ENCODE measurements at regions not wholly inside any gene's neighbourhood (a gene's known extent, or its start where the extent isn't known, plus 50 kb on each side); places are given as distances from the start of the nearest gene placed in this dataset.

- TF ChIP-seq CTCF (conservative IDR thresholded peaks at IDR 0.05; ENCODE audit: low read length) (no peak), EZH2phosphoT487 (IDR thresholded peaks at IDR 0.05; ENCODE audit: borderline replicate concordance, low read depth, low read length) (no peak)
These were observed 211.7 kb downstream of the PMAIP1 start for GRCh38 chr18:60111525-60111924.
